ENCODE measurements at regions not wholly inside any gene's neighbourhood (a gene's known extent, or its start where the extent isn't known, plus 50 kb on each side); places are given as distances from the start of the nearest gene placed in this dataset.

DNA sequence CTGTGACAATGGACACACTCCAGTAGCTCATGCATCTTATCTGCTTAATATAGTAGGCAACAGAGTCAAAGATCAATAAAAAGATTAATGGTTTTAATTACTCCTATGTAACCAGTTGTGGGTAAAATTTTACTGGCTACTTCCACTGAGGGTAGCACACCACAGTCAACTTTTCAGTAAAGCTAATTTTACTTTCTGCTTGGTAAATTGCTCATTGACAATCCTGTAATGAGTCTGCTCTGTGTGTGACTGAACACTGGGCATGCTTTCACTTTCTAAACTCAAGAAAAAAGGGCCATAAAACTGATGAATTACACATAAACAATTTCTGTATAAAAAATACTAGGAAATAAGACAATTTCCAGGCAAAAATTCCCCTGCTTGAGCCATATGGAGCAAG, 838.3 kb downstream of the VGLL3 start:
- TF ChIP-seq CTCF (IDR thresholded peaks at IDR 0.05) (no peak), EZH2 (IDR thresholded peaks at IDR 0.05; ENCODE audit: borderline replicate concordance, insufficient read depth, low read depth, low read length, poor library complexity, severe bottlenecking) (no peak)
